HEK293T (cell line): ENCODE measurements at regions not wholly inside any gene's neighbourhood (a gene's known extent, or its start where the extent isn't known, plus 50 kb on each side); places are given as distances from the start of the nearest gene placed in this dataset.

Experiments used
- ARNT ChIP-seq: fragments of 450-650 bp; IDR thresholded peaks from 2 replicates; pipeline ENCODE4 v1.6.1; 2017; ENCODE audit warnings: mild to moderate bottlenecking
- BHLHE40 ChIP-seq: fragments of 450-650 bp; IDR thresholded peaks from 2 replicates; pipeline ENCODE4 v1.6.1; 2016; ENCODE audit warnings: mild to moderate bottlenecking, moderate library complexity, borderline replicate concordance
- ELF4 ChIP-seq: fragments of 450-650 bp; IDR thresholded peaks from 2 replicates; pipeline ENCODE4 v1.6.1; 2017; ENCODE audit warnings: antibody characterized with exemption
- FOXA1 ChIP-seq: fragments of 450-650 bp; IDR thresholded peaks from 2 replicates; pipeline ENCODE4 v1.6.1; 2016; ENCODE audit warnings: mild to moderate bottlenecking
- FOXK2 ChIP-seq: fragments of 450-650 bp; IDR thresholded peaks from 2 replicates; pipeline ENCODE4 v1.6.1; 2016; ENCODE audit warnings: mild to moderate bottlenecking
- FOXM1 ChIP-seq: fragments of 450-650 bp; IDR thresholded peaks from 2 replicates; pipeline ENCODE4 v1.6.1; 2017; ENCODE audit warnings: mild to moderate bottlenecking, borderline replicate concordance
- L3MBTL2 ChIP-seq: fragments of 450-650 bp; conservative IDR thresholded peaks from 2 replicates; pipeline ENCODE4 v1.6.1; 2016; ENCODE audit warnings: mild to moderate bottlenecking
- LEF1 ChIP-seq: fragments of 450-650 bp; IDR thresholded peaks from 2 replicates; pipeline ENCODE4 v1.6.1; 2017; ENCODE audit warnings: mild to moderate bottlenecking, borderline replicate concordance
- NFRKB ChIP-seq: fragments of 450-650 bp; IDR thresholded peaks from 2 replicates; pipeline ENCODE4 v1.6.1; 2016; ENCODE audit warnings: mild to moderate bottlenecking, moderate library complexity
- SP1 ChIP-seq: fragments of 450-650 bp; IDR thresholded peaks from 2 replicates; pipeline ENCODE4 v1.6.1; 2017
- SUZ12 ChIP-seq: fragments of 450-650 bp; IDR thresholded peaks from 2 replicates; pipeline ENCODE4 v1.6.1; 2016; ENCODE audit warnings: mild to moderate bottlenecking
- TARDBP ChIP-seq: fragments of 450-650 bp; IDR thresholded peaks from 2 replicates; pipeline ENCODE4 v1.6.1; 2016

- TF ChIP-seq NFRKB (no peak), ELF4 (no peak), FOXM1 (no peak), SUZ12 (no peak), ARNT (no peak), BHLHE40 (no peak), LEF1 (no peak), SP1 (no peak), FOXA1 (no peak), TARDBP (no peak), FOXK2 (no peak), L3MBTL2 (no peak)
These were observed 254.8 kb downstream of the RNF152 start for GRCh38 chr18:61637905-61638595.
